Activated CD8-positive, alpha-beta memory T cell treated with anti-CD3 and anti-CD28 coated beads, Interleukin-2, amount 10 ng/mL, durations not matched to agents 7 days and 5 days (primary cell): ENCODE measurements at regions not wholly inside any gene's neighbourhood (a gene's known extent, or its start where the extent isn't known, plus 50 kb on each side); places are given as distances from the start of the nearest gene placed in this dataset.
"Not testable (repeated sequence)": the region's sequence is repeated elsewhere in the genome, so short reads cannot be mapped to it uniquely, and the experiment has no call there.

Source experiments
- ATAC-seq: fragments of 150-1000 bp; cut with Tn5 transposase; one replicate; pipeline ENCODE4 v1.10.0; 2021; ENCODE audit warnings: moderate library complexity
- CTCF ChIA-PET: fragments of 350-600 bp; sonication (Branson Sonifier 250); formaldehyde crosslinking; loops from one replicate; lab custom pipeline; 2021; ENCODE audit warnings: antibody characterized with exemption; lab: Charles Lee
- DNase-seq: peaks from one replicate; pipeline ENCODE4 v3.0.0-alpha.2; 2020
- H3K27ac Mint-ChIP-seq: one replicate; pipeline ENCODE4 v1.8.0; 2021; ENCODE audit warnings: mild to moderate bottlenecking, mixed read lengths
- H3K27me3 Mint-ChIP-seq: one replicate; pipeline ENCODE4 v1.8.0; 2021; ENCODE audit warnings: mixed read lengths
- H3K36me3 Mint-ChIP-seq: one replicate; pipeline ENCODE4 v1.8.0; 2021; ENCODE audit warnings: mild to moderate bottlenecking, mixed read lengths
- H3K4me1 Mint-ChIP-seq: one replicate; pipeline ENCODE4 v1.8.0; 2021; ENCODE audit warnings: mixed read lengths
- H3K4me3 Mint-ChIP-seq: one replicate; pipeline ENCODE4 v1.8.0; 2021; ENCODE audit warnings: mild to moderate bottlenecking, moderate library complexity, mixed read lengths
- H3K9me3 Mint-ChIP-seq: one replicate; pipeline ENCODE4 v1.8.0; 2022; ENCODE audit warnings: low read depth, mixed read lengths

GRCh38 chr13:75995966-75996365 lies 359.8 kb downstream of the LMO7 start:
- ATAC-seq = no peak
- no peak for DNase-seq
- no peaks in the 10 kb centered on the region for H3K36me3 Mint-ChIP-seq

GRCh38 chr13:75993823-75994222 lies 357.7 kb downstream of the LMO7 start:
- H3K27me3 Mint-ChIP-seq = no peaks in the 10 kb centered on the region

More at GRCh38 chr13:75995966-75996365, 359.8 kb downstream of the LMO7 start:
- no peaks in the 10 kb centered on the region for H3K27me3 Mint-ChIP-seq
- CTCF ChIA-PET = no interaction called here
- no peaks in the 10 kb centered on the region for H3K9me3 Mint-ChIP-seq
- H3K27ac Mint-ChIP-seq = no peak overlapping the region
- no peak overlapping the region for H3K4me3 Mint-ChIP-seq
- no peaks in the 10 kb centered on the region for H3K4me1 Mint-ChIP-seq

GRCh38 chr13:75993241-75993640 lies 357.1 kb downstream of the LMO7 start:
- no peaks in the 10 kb centered on the region for H3K36me3 Mint-ChIP-seq
- ATAC-seq (no peak), DNase-seq (no peak)
- H3K27me3 Mint-ChIP-seq = no peaks in the 10 kb centered on the region
- CTCF ChIA-PET = no interaction called here
- H3K9me3 Mint-ChIP-seq = no peaks in the 10 kb centered on the region
- H3K4me1 Mint-ChIP-seq = no peaks in the 10 kb centered on the region
- H3K27ac Mint-ChIP-seq = no peak overlapping the region
- H3K4me3 Mint-ChIP-seq = no peak overlapping the region

More at GRCh38 chr13:75993823-75994222, 357.7 kb downstream of the LMO7 start:
- Mint-ChIP-seq H3K9me3 (no peaks in the 10 kb centered on the region), H3K4me3 (no peak overlapping the region), H3K36me3 (no peaks in the 10 kb centered on the region), H3K4me1 (no peaks in the 10 kb centered on the region), H3K27ac (no peak overlapping the region)
- DNase-seq (no peak), ATAC-seq (no peak)
- CTCF ChIA-PET = no interaction called here

GRCh38 chr13:75986818-75987217 lies 350.7 kb downstream of the LMO7 start:
- no peaks in the 10 kb centered on the region for H3K27me3 Mint-ChIP-seq
- no peaks in the 10 kb centered on the region for H3K4me1 Mint-ChIP-seq
- no peak overlapping the region for H3K4me3 Mint-ChIP-seq
- no peaks in the 10 kb centered on the region for H3K36me3 Mint-ChIP-seq
- CTCF ChIA-PET = no interaction called here
- H3K9me3 Mint-ChIP-seq = no peaks in the 10 kb centered on the region
- DNase-seq (no peak), ATAC-seq (no peak)
- H3K27ac Mint-ChIP-seq = no peak overlapping the region

GRCh38 chr13:75985132-75985531 lies 349.0 kb downstream of the LMO7 start:
- ATAC-seq = no peak
- no peaks in the 10 kb centered on the region for H3K36me3 Mint-ChIP-seq

GRCh38 chr13:75978818-75979217 lies 342.7 kb downstream of the LMO7 start:
- Mint-ChIP-seq H3K4me1 (no peaks in the 10 kb centered on the region), H3K27me3 (no peaks in the 10 kb centered on the region), H3K36me3 (no peaks in the 10 kb centered on the region), H3K9me3 (no peaks in the 10 kb centered on the region), H3K4me3 (no peak overlapping the region), H3K27ac (no peak overlapping the region)
- CTCF ChIA-PET = no interaction called here
- DNase-seq (no peak), ATAC-seq (no peak)

More at GRCh38 chr13:75985132-75985531, 349.0 kb downstream of the LMO7 start:
- H3K27me3 Mint-ChIP-seq = no peaks in the 10 kb centered on the region
- no peaks in the 10 kb centered on the region for H3K4me1 Mint-ChIP-seq
- CTCF ChIA-PET = no interaction called here
- H3K4me3 Mint-ChIP-seq = no peak overlapping the region
- DNase-seq = no peak
- H3K9me3 Mint-ChIP-seq = no peaks in the 10 kb centered on the region
- no peak overlapping the region for H3K27ac Mint-ChIP-seq

GRCh38 chr13:75968103-75968838 lies 332.1 kb downstream of the LMO7 start:
- Mint-ChIP-seq H3K36me3 (no peaks in the 10 kb centered on the region), H3K9me3 (no peaks in the 10 kb centered on the region), H3K4me1 (no peaks in the 10 kb centered on the region), H3K4me3 (no peak overlapping the region), H3K27me3 (no peaks in the 10 kb centered on the region), H3K27ac (no peak overlapping the region)
- no peak for DNase-seq
- CTCF ChIA-PET = no interaction called here
- no peak for ATAC-seq

- CTCF ChIA-PET = no interaction called here
- H3K27ac Mint-ChIP-seq = no peak overlapping the region
- H3K4me3 Mint-ChIP-seq = no peak overlapping the region
- H3K9me3 Mint-ChIP-seq = no peaks in the 10 kb centered on the region
- H3K27me3 Mint-ChIP-seq = no peaks in the 10 kb centered on the region
- ATAC-seq = no peak
- no peaks in the 10 kb centered on the region for H3K36me3 Mint-ChIP-seq
- no peak for DNase-seq
- H3K4me1 Mint-ChIP-seq = no peaks in the 10 kb centered on the region
These were observed 327.2 kb downstream of the LMO7 start for GRCh38 chr13:75963302-75963701.

GRCh38 chr13:75961911-75962310 lies 325.8 kb downstream of the LMO7 start:
- H3K4me3 Mint-ChIP-seq = no peak overlapping the region
- H3K4me1 Mint-ChIP-seq = no peaks in the 10 kb centered on the region
- DNase-seq (no peak), ATAC-seq (no peak)
- H3K27ac Mint-ChIP-seq = no peak overlapping the region
- H3K9me3 Mint-ChIP-seq = no peaks in the 10 kb centered on the region
- H3K36me3 Mint-ChIP-seq = no peaks in the 10 kb centered on the region
- CTCF ChIA-PET = no interaction called here
- H3K27me3 Mint-ChIP-seq = no peaks in the 10 kb centered on the region

- no peaks in the 10 kb centered on the region for H3K27me3 Mint-ChIP-seq
- no peaks in the 10 kb centered on the region for H3K9me3 Mint-ChIP-seq
- H3K27ac Mint-ChIP-seq = no peak overlapping the region
- DNase-seq (no peak), ATAC-seq (no peak)
- H3K4me3 Mint-ChIP-seq = no peak overlapping the region
- H3K4me1 Mint-ChIP-seq = no peaks in the 10 kb centered on the region
- H3K36me3 Mint-ChIP-seq = no peaks in the 10 kb centered on the region
- CTCF ChIA-PET = no interaction called here
These were observed 324.4 kb downstream of the LMO7 start for GRCh38 chr13:75960538-75960994.

GRCh38 chr13:75959861-75960481 lies 323.8 kb downstream of the LMO7 start:
- DNase-seq (no peak), ATAC-seq (no peak)
- no peaks in the 10 kb centered on the region for H3K9me3 Mint-ChIP-seq
- CTCF ChIA-PET = no interaction called here
- H3K4me3 Mint-ChIP-seq = no peak overlapping the region
- H3K27me3 Mint-ChIP-seq = no peaks in the 10 kb centered on the region
- no peaks in the 10 kb centered on the region for H3K36me3 Mint-ChIP-seq
- H3K27ac Mint-ChIP-seq = no peak overlapping the region
- no peaks in the 10 kb centered on the region for H3K4me1 Mint-ChIP-seq

- ATAC-seq, H3K4me1 Mint-ChIP-seq, H3K36me3 Mint-ChIP-seq, CTCF ChIA-PET, H3K27ac Mint-ChIP-seq, DNase-seq, H3K4me3 Mint-ChIP-seq, H3K9me3 Mint-ChIP-seq, H3K27me3 Mint-ChIP-seq: not testable (repeated sequence)
These were observed 317.5 kb downstream of the LMO7 start for GRCh38 chr13:75953589-75953988.

GRCh38 chr13:75947448-75947847 lies 311.3 kb downstream of the LMO7 start:
- no peaks in the 10 kb centered on the region for H3K36me3 Mint-ChIP-seq
- CTCF ChIA-PET = interaction anchor here (0.9 kb wide), 1 partner anchor 22 kb away, joined by 3 read pairs; no protein-coding TSS in a partner anchor
- no peaks in the 10 kb centered on the region for H3K9me3 Mint-ChIP-seq

More at GRCh38 chr13:75947448-75947847, 311.3 kb downstream of the LMO7 start:
- Mint-ChIP-seq H3K4me1 (no peaks in the 10 kb centered on the region), H3K4me3 (no peak overlapping the region), H3K27me3 (no peaks in the 10 kb centered on the region), H3K27ac (no peak overlapping the region)
- ATAC-seq (no peak), DNase-seq (no peak)
